H9 (cell line): ENCODE measurements at regions not wholly inside any gene's neighbourhood (a gene's known extent, or its start where the extent isn't known, plus 50 kb on each side); places are given as distances from the start of the nearest gene placed in this dataset.

Experiments used
- DNase-seq: peaks from one replicate; pipeline ENCODE4 v3.0.0-alpha.2; 2017
- H2AFZ ChIP-seq: one replicate; pipeline ENCODE4 v1.6.1; 2013; ENCODE audit warnings: mild to moderate bottlenecking, low read length, control low read depth, moderate library complexity
- H2AK5ac ChIP-seq: 2 replicates; pipeline ENCODE4 v1.6.1; 2013; ENCODE audit warnings: low read length, control low read depth, mixed read lengths; ENCODE audit not compliant: insufficient read length
- H2BK120ac ChIP-seq: one replicate; pipeline ENCODE4 v1.6.1; 2013; ENCODE audit warnings: low read depth, mild to moderate bottlenecking, low read length, control low read depth, inconsistent platforms; ENCODE audit not compliant: poor library complexity, severe bottlenecking
- H2BK12ac ChIP-seq: 2 replicates; pipeline ENCODE4 v1.6.1; 2013; ENCODE audit warnings: low read length, control low read depth, mixed read lengths, low read depth; ENCODE audit not compliant: insufficient read length
- H2BK15ac ChIP-seq: 2 replicates; pipeline ENCODE4 v1.6.1; 2013; ENCODE audit warnings: low read depth, low read length, control low read depth
- H2BK20ac ChIP-seq: one replicate; pipeline ENCODE4 v1.6.1; 2013; ENCODE audit warnings: low read depth, mild to moderate bottlenecking, low read length, control low read depth, inconsistent platforms; ENCODE audit not compliant: poor library complexity, severe bottlenecking
- H2BK5ac ChIP-seq: 2 replicates; pipeline ENCODE4 v1.6.1; 2013; ENCODE audit warnings: low read length, control low read depth, mixed read lengths; ENCODE audit not compliant: insufficient read length
- H3K14ac ChIP-seq: 2 replicates; pipeline ENCODE4 v1.6.1; 2013; ENCODE audit warnings: low read length, control low read depth; ENCODE audit not compliant: insufficient read depth
- H3K18ac ChIP-seq: 2 replicates; pipeline ENCODE4 v1.6.1; 2013; ENCODE audit warnings: low read depth, mild to moderate bottlenecking, mixed read lengths, low read length, control low read depth; ENCODE audit not compliant: insufficient read length
- H3K23ac ChIP-seq: 2 replicates; pipeline ENCODE4 v1.6.1; 2013; ENCODE audit warnings: low read length, control low read depth, mixed read lengths, low read depth; ENCODE audit not compliant: insufficient read length
- H3K23me2 ChIP-seq: 2 replicates; pipeline ENCODE4 v1.6.1; 2013; ENCODE audit warnings: low read depth, mild to moderate bottlenecking, mixed read lengths, low read length, control low read depth; ENCODE audit not compliant: insufficient read length, poor library complexity, severe bottlenecking
- H3K27ac ChIP-seq: 2 replicates; pipeline ENCODE4 v1.5.1; 2013; ENCODE audit warnings: low read length, control low read depth, mixed read lengths, low read depth; ENCODE audit not compliant: insufficient read length
- H3K27me3 ChIP-seq: 2 replicates; pipeline ENCODE4 v1.6.1; 2013; ENCODE audit warnings: low read length, control low read depth, inconsistent platforms; ENCODE audit not compliant: insufficient read depth
- H3K4ac ChIP-seq: 2 replicates; pipeline ENCODE4 v1.6.1; 2013; ENCODE audit warnings: low read depth, mild to moderate bottlenecking, control low read depth, inconsistent platforms, low read length, moderate library complexity
- H3K4me1 ChIP-seq: 2 replicates; pipeline ENCODE4 v1.6.1; 2013; ENCODE audit warnings: low read length, control low read depth, inconsistent platforms; ENCODE audit not compliant: insufficient read depth
- H3K4me2 ChIP-seq: 2 replicates; pipeline ENCODE4 v1.6.1; 2013; ENCODE audit warnings: low read length, control low read depth, mixed read lengths; ENCODE audit not compliant: insufficient read length, insufficient read depth
- H3K56ac ChIP-seq: 2 replicates; pipeline ENCODE4 v1.6.1; 2013; ENCODE audit warnings: low read depth, mild to moderate bottlenecking, mixed read lengths, low read length, control low read depth; ENCODE audit not compliant: insufficient read length
- H3K79me1 ChIP-seq: 2 replicates; pipeline ENCODE4 v1.6.1; 2013; ENCODE audit warnings: low read depth, mild to moderate bottlenecking, moderate library complexity, low read length, control low read depth, inconsistent platforms; ENCODE audit not compliant: insufficient read depth, poor library complexity, severe bottlenecking
- H3K79me2 ChIP-seq: 2 replicates; pipeline ENCODE4 v1.6.1; 2013; ENCODE audit warnings: low read length, control low read depth, inconsistent platforms; ENCODE audit not compliant: insufficient read depth
- H3K9ac ChIP-seq: 2 replicates; pipeline ENCODE4 v1.6.1; 2013; ENCODE audit warnings: low read length, control low read depth, mixed read lengths; ENCODE audit not compliant: insufficient read length; ENCODE audit errors: extremely low read depth
- H3K9me3 ChIP-seq: one replicate; pipeline ENCODE4 v1.6.1; 2013; ENCODE audit warnings: low read depth, low read length, inconsistent platforms; ENCODE audit not compliant: control insufficient read depth
- H3T11ph ChIP-seq: one replicate; pipeline ENCODE4 v1.6.1; 2013; ENCODE audit warnings: mild to moderate bottlenecking, low read length, control low read depth, inconsistent platforms
- H4K20me1 ChIP-seq: one replicate; pipeline ENCODE4 v1.6.1; 2013; ENCODE audit not compliant: control insufficient read depth, insufficient read length, insufficient read depth
- H4K5ac ChIP-seq: 2 replicates; pipeline ENCODE4 v1.6.1; 2013; ENCODE audit warnings: low read depth, mild to moderate bottlenecking, mixed read lengths, low read length, control low read depth; ENCODE audit not compliant: insufficient read length
- H4K8ac ChIP-seq: replicated peaks from 2 replicates; pipeline ENCODE4 v1.6.1; 2013; ENCODE audit warnings: low read length, control low read depth, mixed read lengths, low read depth; ENCODE audit not compliant: insufficient read length
- H4K91ac ChIP-seq: 2 replicates; pipeline ENCODE4 v1.6.1; 2013; ENCODE audit warnings: low read depth, mild to moderate bottlenecking, moderate library complexity, mixed read lengths, low read length, control low read depth; ENCODE audit not compliant: insufficient read length
- H3K27ac Mint-ChIP-seq, 3 experiments: 2 replicates in 2 of 3; 3 replicates in 1 of 3; pipeline ENCODE4 v1.8.0; 2020 to 2021; ENCODE audit warnings: mixed read lengths in 3 of 3, mild to moderate bottlenecking in 1 of 3, moderate library complexity in 1 of 3
- H3K27me3 Mint-ChIP-seq: 2 replicates; pipeline ENCODE4 v1.8.0; 2021; ENCODE audit warnings: low read depth, mild to moderate bottlenecking, moderate library complexity, mixed read lengths
- H3K36me3 Mint-ChIP-seq, 3 experiments: 2 replicates in 2 of 3; 3 replicates in 1 of 3; pipeline ENCODE4 v1.8.0; 2020 to 2021; ENCODE audit warnings: low read depth in 3 of 3, mixed read lengths in 3 of 3; ENCODE audit not compliant: insufficient read depth in 1 of 3
- H3K4me1 Mint-ChIP-seq, 2 experiments: 2 replicates each; pipeline ENCODE4 v1.8.0; 2020; ENCODE audit warnings: mixed read lengths in 2 of 2
- H3K4me3 Mint-ChIP-seq, 2 experiments: 2 replicates in 1 of 2; 3 replicates in 1 of 2; pipeline ENCODE4 v1.8.0; 2020 to 2021; ENCODE audit warnings: mild to moderate bottlenecking in 2 of 2, mixed read lengths in 2 of 2, moderate library complexity in 1 of 2
- H3K9me3 Mint-ChIP-seq, 2 experiments: 2 replicates in 1 of 2; 3 replicates in 1 of 2; pipeline ENCODE4 v1.8.0; 2020; ENCODE audit warnings: mild to moderate bottlenecking in 2 of 2, mixed read lengths in 2 of 2, moderate library complexity in 1 of 2
- CTCF ChIP-seq: fragments of 200-600 bp; sonication (generic); conservative IDR thresholded peaks from 3 replicates; pipeline ENCODE4 v1.8.0; 2021; ENCODE audit warnings: antibody characterized with exemption, mild to moderate bottlenecking
- WGBS: extraction: QIAGEN DNeasy Blood & Tissue Kit; methylation state at CpG from one replicate; pipeline ENCODE4 v1.1.7; 2013; ENCODE audit warnings: missing lambda C conversion rate, low lambda C conversion rate, mixed read lengths; ENCODE audit not compliant: insufficient read length; ENCODE audit errors: extremely low coverage; 5-methylcytosine and 5-hydroxymethylcytosine counted together

GRCh38 chr18:37935086-37935485, 369.5 kb upstream of the CELF4 start:
- Histone ChIP-seq H2BK15ac (no peak overlapping the region), H3K23me2 (no peaks in the 10 kb centered on the region), H4K20me1 (no peaks in the 10 kb centered on the region), H4K5ac (no peak overlapping the region), H3K4me1 (no peaks in the 10 kb centered on the region), H3K9ac (no peak overlapping the region), H3K23ac (no peak overlapping the region), H2BK5ac (no peak overlapping the region), H4K91ac (no peak overlapping the region), H3K9me3 (no peaks in the 10 kb centered on the region), H3K56ac (no peak overlapping the region), H3K79me1 (no peaks in the 10 kb centered on the region), H2AK5ac (no peak overlapping the region), H2BK120ac (no peak overlapping the region), H2BK12ac (no peak overlapping the region), H3K14ac (no peak overlapping the region), H3K4ac (no peak overlapping the region), H3T11ph (no peak overlapping the region), H2BK20ac (no peak overlapping the region), H3K27ac (no peak overlapping the region), H3K79me2 (no peaks in the 10 kb centered on the region), H3K27me3 (no peaks in the 10 kb centered on the region), H4K8ac (no peak overlapping the region), H3K4me2 (no peak overlapping the region), H2AFZ (no peak overlapping the region), H3K18ac (no peak overlapping the region)
- no peak for TF ChIP-seq CTCF
- no peak for DNase-seq
- Mint-ChIP-seq H3K4me3 (no peak overlapping the region), H3K9me3 (peaks cover 23 to 27% of the 10 kb centered on the region in 2 experiments; a peak in 4 of 5 replicates), H3K27me3 (no peaks in the 10 kb centered on the region), H3K4me1 (no peaks in the 10 kb centered on the region), H3K36me3 (peaks cover 3 to 18% (median 5%) of the 10 kb centered on the region in 3 experiments; a peak in 5 of 7 replicates), H3K27ac (no peak overlapping the region)
- no CpG with 5 or more reads among the region's 2 CpGs for WGBS
